ENCODE measurements at regions not wholly inside any gene's neighbourhood (a gene's known extent, or its start where the extent isn't known, plus 50 kb on each side); places are given as distances from the start of the nearest gene placed in this dataset.

GRCh38 chr12:38155526-38156496 lies 160.8 kb upstream of the ALG10B start:
- TF ChIP-seq, protein P1, sequence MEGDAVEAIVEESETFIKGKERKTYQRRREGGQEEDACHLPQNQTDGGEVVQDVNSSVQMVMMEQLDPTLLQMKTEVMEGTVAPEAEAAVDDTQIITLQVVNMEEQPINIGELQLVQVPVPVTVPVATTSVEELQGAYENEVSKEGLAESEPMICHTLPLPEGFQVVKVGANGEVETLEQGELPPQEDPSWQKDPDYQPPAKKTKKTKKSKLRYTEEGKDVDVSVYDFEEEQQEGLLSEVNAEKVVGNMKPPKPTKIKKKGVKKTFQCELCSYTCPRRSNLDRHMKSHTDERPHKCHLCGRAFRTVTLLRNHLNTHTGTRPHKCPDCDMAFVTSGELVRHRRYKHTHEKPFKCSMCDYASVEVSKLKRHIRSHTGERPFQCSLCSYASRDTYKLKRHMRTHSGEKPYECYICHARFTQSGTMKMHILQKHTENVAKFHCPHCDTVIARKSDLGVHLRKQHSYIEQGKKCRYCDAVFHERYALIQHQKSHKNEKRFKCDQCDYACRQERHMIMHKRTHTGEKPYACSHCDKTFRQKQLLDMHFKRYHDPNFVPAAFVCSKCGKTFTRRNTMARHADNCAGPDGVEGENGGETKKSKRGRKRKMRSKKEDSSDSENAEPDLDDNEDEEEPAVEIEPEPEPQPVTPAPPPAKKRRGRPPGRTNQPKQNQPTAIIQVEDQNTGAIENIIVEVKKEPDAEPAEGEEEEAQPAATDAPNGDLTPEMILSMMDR (IDR thresholded peaks at IDR 0.05; ENCODE audit: insufficient read depth, low read length, poor library complexity, severe bottlenecking) = no peak
- DNase-seq (ENCODE audit: extremely low read depth, insufficient read length) = no peak
- Histone ChIP-seq H3K36me3 (ENCODE audit: control insufficient read depth, insufficient read depth, low read length) (no peaks in the 10 kb centered on the region), H3K4me3 (replicated peaks; ENCODE audit: low read depth, low read length) (no peak overlapping the region), H3K27me3 (replicated peaks; ENCODE audit: control insufficient read depth, insufficient read depth, low read length) (no peaks in the 10 kb centered on the region)

- no peaks in the 10 kb centered on the region for H3K27me3 ChIP-seq (replicated peaks; ENCODE audit: control insufficient read depth, insufficient read depth, low read length)
- DNase-seq (ENCODE audit: extremely low read depth, insufficient read length) = no peak
- no peaks in the 10 kb centered on the region for H3K36me3 ChIP-seq (ENCODE audit: control insufficient read depth, insufficient read depth, low read length)
- TF ChIP-seq, protein P1 (IDR thresholded peaks at IDR 0.05; ENCODE audit: insufficient read depth, low read length, poor library complexity, severe bottlenecking) = no peak
- no peak overlapping the region for H3K4me3 ChIP-seq (replicated peaks; ENCODE audit: low read depth, low read length)
Observed at GRCh38 chr12:38156497-38157245, 159.9 kb upstream of the ALG10B start.

DNA sequence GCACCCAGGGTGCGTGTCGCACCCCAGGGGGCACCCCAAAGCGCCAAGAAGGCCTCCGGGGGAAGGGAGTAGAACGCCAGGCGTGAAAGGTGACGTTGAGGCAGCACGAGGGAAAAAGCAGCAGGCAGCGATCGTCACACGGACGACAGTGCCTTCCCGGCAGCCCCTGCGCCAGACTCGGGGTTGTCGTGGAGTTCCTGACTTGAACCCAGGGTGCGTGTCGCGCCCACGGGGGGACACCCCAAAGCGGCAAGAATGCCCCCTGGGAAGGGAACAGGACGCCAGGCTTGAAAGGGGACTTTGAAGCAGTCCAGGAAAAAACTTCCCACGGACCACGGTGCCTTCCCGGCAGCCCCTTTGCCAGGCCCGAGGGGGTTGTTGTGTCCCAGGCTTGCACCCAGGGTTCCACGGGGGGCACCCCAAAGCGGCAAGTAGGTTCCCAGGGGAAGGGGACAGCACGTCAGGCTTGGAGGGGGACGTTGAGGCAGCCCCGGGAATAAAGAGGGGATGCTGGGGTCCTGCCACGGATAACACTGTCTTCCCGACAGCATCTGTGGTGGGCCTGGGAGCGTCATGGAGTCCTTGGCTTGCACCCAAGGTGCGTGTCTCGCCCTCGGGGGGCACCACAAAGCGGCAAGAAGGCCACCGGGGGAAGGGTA lies 159.2 kb upstream of the ALG10B start:
- no peak for DNase-seq (ENCODE audit: extremely low read depth, insufficient read length)
- Histone ChIP-seq H3K36me3 (ENCODE audit: control insufficient read depth, insufficient read depth, low read length) (no peaks in the 10 kb centered on the region), H3K27me3 (replicated peaks; ENCODE audit: control insufficient read depth, insufficient read depth, low read length) (no peaks in the 10 kb centered on the region), H3K4me3 (replicated peaks; ENCODE audit: low read depth, low read length) (no peak overlapping the region)
- TF ChIP-seq, protein P1 (IDR thresholded peaks at IDR 0.05; ENCODE audit: insufficient read depth, low read length, poor library complexity, severe bottlenecking) = no peak

DNA sequence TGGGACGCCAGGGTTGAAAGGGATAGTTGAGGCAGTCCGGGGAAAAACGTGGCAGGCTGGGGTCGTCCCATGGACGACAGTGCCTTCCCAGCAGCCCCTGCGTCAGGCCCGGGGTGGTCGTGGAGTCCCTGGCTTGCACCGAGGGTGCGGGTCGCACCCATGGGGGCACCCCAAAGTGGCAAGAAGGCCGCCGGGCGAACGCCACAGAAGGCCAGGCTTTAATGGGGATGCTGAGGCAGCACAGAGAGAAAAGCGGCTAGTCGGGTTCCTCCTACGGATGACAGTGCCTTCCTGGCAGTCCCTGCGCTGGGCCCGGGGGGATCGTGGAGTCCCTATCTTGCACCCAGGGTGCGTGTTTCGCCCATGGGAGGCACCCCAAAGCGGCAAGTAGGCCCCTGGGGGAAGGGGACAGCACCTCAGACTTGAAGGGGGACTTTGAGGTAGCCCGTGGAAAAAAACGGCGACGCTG lies 158.6 kb upstream of the ALG10B start:
- TF ChIP-seq, protein P1 (IDR thresholded peaks at IDR 0.05; ENCODE audit: insufficient read depth, low read length, poor library complexity, severe bottlenecking) = no peak
- H3K4me3 ChIP-seq (replicated peaks; ENCODE audit: low read depth, low read length) = no peak overlapping the region
- no peaks in the 10 kb centered on the region for H3K36me3 ChIP-seq (ENCODE audit: control insufficient read depth, insufficient read depth, low read length)
- no peaks in the 10 kb centered on the region for H3K27me3 ChIP-seq (replicated peaks; ENCODE audit: control insufficient read depth, insufficient read depth, low read length)
- DNase-seq (ENCODE audit: extremely low read depth, insufficient read length) = no peak

DNA sequence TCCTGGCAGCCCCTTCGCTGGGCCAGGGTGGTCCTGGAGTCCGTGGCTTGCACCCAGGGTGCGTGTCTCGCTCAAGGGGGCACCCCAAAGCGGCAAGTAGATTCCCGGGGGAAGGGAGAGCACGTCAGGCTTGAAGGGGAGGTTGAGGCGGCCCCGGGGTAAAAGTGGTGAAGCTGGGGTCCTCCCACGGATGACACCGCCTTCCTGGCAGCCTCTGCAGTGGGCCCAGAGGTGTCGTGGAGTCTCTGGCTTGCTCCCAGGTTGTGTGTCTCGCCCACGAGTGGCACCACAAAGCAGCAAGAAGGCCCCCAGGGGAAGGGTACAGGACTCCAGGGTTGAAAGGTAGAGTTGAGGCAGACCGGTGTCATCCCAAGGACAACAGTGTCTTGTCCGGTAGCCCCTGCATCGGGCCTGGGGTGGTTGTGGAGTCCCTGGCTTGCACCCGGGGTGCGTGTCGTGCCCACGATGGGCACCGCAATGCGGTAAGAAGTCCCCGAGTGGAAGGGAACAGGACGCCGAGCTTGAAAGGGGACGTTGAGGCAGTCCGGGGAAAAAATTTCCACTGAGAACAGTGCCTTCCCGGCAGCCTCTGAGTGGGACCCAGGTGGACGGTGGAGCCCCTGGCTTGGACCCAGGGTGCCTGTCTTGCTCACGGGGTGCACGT lies 158.0 kb upstream of the ALG10B start:
- H3K4me3 ChIP-seq (replicated peaks; ENCODE audit: low read depth, low read length) = no peak overlapping the region
- H3K36me3 ChIP-seq (ENCODE audit: control insufficient read depth, insufficient read depth, low read length) = no peaks in the 10 kb centered on the region
- TF ChIP-seq, protein P1 (IDR thresholded peaks at IDR 0.05; ENCODE audit: insufficient read depth, low read length, poor library complexity, severe bottlenecking) = no peak
- H3K27me3 ChIP-seq (replicated peaks; ENCODE audit: control insufficient read depth, insufficient read depth, low read length) = no peaks in the 10 kb centered on the region
- no peak for DNase-seq (ENCODE audit: extremely low read depth, insufficient read length)

All from GM06990 (cell line).